Progenitor cell of endocrine pancreas (in vitro differentiated cells): ENCODE measurements at regions not wholly inside any gene's neighbourhood (a gene's known extent, or its start where the extent isn't known, plus 50 kb on each side); places are given as distances from the start of the nearest gene placed in this dataset.
"Not testable (repeated sequence)": the region's sequence is repeated elsewhere in the genome, so short reads cannot be mapped to it uniquely, and the experiment has no call there.

Experiments
- DNase-seq: peaks from one replicate; pipeline ENCODE4 v3.0.0; 2021; ENCODE audit warnings: low spot score; ENCODE audit not compliant: unreplicated experiment
- H3K27ac Mint-ChIP-seq: 2 replicates; pipeline ENCODE4 v1.8.0; 2021; ENCODE audit warnings: mild to moderate bottlenecking, moderate library complexity, mixed read lengths
- H3K27me3 Mint-ChIP-seq: 2 replicates; pipeline ENCODE4 v1.8.0; 2021; ENCODE audit warnings: mixed read lengths
- H3K36me3 Mint-ChIP-seq: 2 replicates; pipeline ENCODE4 v1.8.0; 2022; ENCODE audit warnings: mixed read lengths; ENCODE audit not compliant: insufficient read depth
- H3K4me1 Mint-ChIP-seq: 2 replicates; pipeline ENCODE4 v1.8.0; 2021; ENCODE audit warnings: low read depth, mixed read lengths
- H3K4me3 Mint-ChIP-seq: 2 replicates; pipeline ENCODE4 v1.8.0; 2021; ENCODE audit warnings: low read depth, mild to moderate bottlenecking, moderate library complexity, mixed read lengths
- H3K9me3 Mint-ChIP-seq: 2 replicates; pipeline ENCODE4 v1.8.0; 2021; ENCODE audit warnings: low read depth, mixed read lengths
- TF ChIP-seq, protein P1 (sequence below): fragments of 200-600 bp; sonication (generic); IDR thresholded peaks from one replicate; pipeline ENCODE4 v1.5.0; 2021; ENCODE audit warnings: antibody characterized with exemption, mild to moderate bottlenecking; ENCODE audit not compliant: unreplicated experiment

DNA sequence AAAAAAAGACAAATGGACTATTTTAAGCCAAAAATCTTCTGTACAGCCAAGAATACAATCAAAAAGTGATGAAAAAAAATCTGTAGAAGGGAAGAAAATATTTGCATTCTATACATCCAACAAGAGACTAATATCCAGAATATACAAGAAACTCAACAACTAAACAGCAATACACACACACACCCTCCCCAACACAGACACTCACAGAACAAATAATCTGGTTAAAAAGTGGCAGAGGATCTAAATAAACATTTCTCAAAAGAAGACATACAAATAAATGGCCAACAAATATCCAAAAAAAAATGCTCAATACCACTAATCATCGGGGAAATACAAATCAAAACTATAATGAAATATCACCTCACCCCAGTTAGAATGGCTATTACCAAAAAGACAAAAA, 209.0 kb upstream of the ZNF385D start:
- TF ChIP-seq, protein P1, sequence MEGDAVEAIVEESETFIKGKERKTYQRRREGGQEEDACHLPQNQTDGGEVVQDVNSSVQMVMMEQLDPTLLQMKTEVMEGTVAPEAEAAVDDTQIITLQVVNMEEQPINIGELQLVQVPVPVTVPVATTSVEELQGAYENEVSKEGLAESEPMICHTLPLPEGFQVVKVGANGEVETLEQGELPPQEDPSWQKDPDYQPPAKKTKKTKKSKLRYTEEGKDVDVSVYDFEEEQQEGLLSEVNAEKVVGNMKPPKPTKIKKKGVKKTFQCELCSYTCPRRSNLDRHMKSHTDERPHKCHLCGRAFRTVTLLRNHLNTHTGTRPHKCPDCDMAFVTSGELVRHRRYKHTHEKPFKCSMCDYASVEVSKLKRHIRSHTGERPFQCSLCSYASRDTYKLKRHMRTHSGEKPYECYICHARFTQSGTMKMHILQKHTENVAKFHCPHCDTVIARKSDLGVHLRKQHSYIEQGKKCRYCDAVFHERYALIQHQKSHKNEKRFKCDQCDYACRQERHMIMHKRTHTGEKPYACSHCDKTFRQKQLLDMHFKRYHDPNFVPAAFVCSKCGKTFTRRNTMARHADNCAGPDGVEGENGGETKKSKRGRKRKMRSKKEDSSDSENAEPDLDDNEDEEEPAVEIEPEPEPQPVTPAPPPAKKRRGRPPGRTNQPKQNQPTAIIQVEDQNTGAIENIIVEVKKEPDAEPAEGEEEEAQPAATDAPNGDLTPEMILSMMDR: no peak
- no peak for DNase-seq
- no peaks in the 10 kb centered on the region for H3K4me1 Mint-ChIP-seq
- no peak overlapping the region for H3K27ac Mint-ChIP-seq
- H3K9me3 Mint-ChIP-seq: no peaks in the 10 kb centered on the region
- no peak overlapping the region for H3K4me3 Mint-ChIP-seq
- no peaks in the 10 kb centered on the region for H3K36me3 Mint-ChIP-seq
- no peaks in the 10 kb centered on the region for H3K27me3 Mint-ChIP-seq

DNA sequence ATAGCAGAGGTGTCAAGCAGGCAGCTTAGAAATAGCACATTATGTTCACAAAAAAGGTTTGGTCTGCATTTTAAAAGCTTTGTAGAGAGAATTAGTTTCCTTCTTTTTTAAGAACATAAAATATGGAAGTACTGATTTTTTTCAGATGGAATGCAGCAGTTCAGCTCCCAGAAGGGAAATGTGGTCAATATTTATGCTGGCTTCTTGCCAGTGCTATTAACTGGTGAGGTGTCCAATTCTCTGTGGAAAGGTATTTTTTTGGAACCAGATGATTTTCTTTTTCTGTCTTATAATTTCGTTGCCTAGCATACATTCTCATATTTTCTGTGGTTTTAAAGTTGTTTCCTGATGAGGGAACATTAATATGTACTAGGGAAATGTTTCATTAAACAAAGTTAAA, 211.4 kb upstream of the ZNF385D start:
- Mint-ChIP-seq H3K9me3 (no peaks in the 10 kb centered on the region), H3K27ac (no peak overlapping the region), H3K4me3 (no peak overlapping the region), H3K27me3 (no peaks in the 10 kb centered on the region), H3K36me3 (no peaks in the 10 kb centered on the region), H3K4me1 (no peaks in the 10 kb centered on the region)
- DNase-seq: no peak
- TF ChIP-seq, protein P1: no peak

DNA sequence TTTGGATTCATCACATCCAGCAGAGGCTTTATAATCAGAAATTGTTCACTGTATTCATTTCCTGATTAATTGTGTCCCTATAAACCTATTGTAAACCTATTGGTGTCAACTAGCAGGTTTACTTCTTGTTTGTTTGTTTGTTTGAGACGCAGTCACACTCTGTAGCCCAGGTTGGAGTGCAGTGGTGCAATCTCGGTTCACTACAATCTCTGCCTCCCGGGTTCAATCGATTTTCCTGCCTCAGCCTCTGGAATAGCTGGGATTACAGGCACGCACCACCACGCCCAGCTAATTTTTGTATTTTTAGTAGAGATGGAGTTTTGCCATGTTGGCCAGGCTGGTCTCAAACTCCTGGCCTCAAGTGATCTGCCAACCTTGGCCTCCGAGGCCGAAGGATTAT, 215.4 kb upstream of the ZNF385D start:
- not testable (repeated sequence) for DNase-seq, H3K4me3 Mint-ChIP-seq, H3K27ac Mint-ChIP-seq, H3K4me1 Mint-ChIP-seq, H3K27me3 Mint-ChIP-seq, H3K9me3 Mint-ChIP-seq, H3K36me3 Mint-ChIP-seq

DNA sequence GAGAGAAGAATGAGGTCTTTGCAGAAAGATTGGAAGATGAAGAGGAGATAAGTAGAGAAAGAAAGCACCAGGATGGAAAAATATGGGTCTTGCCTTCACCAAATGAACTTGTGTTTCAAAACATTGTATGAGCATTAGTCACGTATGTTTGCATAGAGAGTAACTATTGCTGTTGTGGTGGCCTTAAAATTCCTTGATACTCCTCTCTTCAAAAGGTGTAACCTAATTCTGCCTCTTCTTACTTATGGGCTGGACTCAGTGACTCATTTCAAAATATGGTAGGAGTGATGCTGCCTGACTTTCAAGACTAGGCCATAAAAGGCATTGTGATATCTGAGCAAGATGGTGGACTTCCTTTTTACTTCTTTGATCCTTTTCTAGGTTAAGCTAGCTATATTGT, 228.7 kb upstream of the ZNF385D start:
- H3K36me3 Mint-ChIP-seq: peaks cover 2% of the 10 kb centered on the region
- peaks cover 10% of the 10 kb centered on the region for H3K9me3 Mint-ChIP-seq
- H3K27ac Mint-ChIP-seq: no peak overlapping the region
- no peaks in the 10 kb centered on the region for H3K27me3 Mint-ChIP-seq
- TF ChIP-seq, protein P1: no peak
- no peak for DNase-seq
- no peak overlapping the region for H3K4me3 Mint-ChIP-seq
- no peaks in the 10 kb centered on the region for H3K4me1 Mint-ChIP-seq

DNA sequence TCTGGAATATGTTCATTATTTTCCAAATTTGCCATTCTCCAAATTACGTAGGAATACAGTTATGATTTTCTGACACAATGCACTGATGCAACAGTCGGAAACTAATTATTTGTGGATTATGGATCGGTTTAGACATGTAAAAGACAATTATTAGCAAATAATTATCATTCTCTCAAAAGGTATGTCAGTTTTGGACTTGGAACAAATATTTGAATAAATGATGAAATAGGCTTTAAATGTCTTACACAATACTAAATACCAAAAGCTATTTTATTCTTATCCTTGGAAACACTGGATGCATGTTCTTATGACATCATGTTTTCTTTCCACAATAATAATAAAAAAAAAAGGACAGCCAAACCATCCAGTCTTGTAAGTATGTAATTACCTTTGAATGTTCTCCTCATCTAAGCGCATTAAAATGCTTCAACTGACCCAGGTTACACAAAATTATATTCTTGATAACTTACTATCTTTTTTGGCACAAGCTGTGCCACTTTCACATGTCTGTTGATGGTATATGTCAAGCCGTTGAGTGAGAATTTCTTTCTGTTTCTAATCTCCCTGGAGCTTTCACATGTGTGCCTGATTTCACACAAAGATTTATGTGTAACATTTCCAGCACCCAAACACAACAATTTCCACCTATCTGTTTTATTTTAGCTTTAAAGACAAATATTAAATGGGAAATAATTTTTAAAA, 238.5 kb upstream of the ZNF385D start:
- TF ChIP-seq, protein P1: no peak
- Mint-ChIP-seq H3K9me3 (no peaks in the 10 kb centered on the region), H3K27me3 (no peaks in the 10 kb centered on the region), H3K4me3 (no peak overlapping the region), H3K36me3 (peaks cover 1% of the 10 kb centered on the region), H3K27ac (no peak overlapping the region), H3K4me1 (peaks cover 7% of the 10 kb centered on the region)
- no peak for DNase-seq

DNA sequence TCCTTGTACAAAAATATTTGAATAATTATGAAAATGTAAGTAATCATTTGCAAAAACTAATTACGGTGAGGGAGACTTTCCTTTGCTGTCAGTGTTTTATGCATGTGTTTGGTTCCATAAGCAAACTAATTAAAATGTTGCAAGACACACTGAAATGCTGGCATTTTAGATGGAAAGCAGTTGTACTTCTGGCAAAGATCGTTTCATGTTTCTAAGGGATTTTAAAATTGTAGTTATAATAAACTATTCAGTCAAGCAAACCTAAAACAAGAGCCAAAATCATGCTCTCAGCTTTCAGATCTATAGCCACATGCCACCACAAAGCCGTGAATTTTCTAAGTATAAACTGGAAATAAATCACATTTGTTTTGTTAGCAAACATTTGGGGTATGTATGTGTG, 240.1 kb upstream of the ZNF385D start:
- TF ChIP-seq, protein P1: no peak

More for the DNA sequence above, 240.1 kb upstream of the ZNF385D start:
- Mint-ChIP-seq H3K27ac (no peak overlapping the region), H3K4me1 (peaks cover 7% of the 10 kb centered on the region), H3K9me3 (no peaks in the 10 kb centered on the region), H3K36me3 (peaks cover 1% of the 10 kb centered on the region), H3K4me3 (no peak overlapping the region), H3K27me3 (no peaks in the 10 kb centered on the region)
- DNase-seq: no peak
